Epithelial cell of proximal tubule (primary cell): ENCODE measurements at regions not wholly inside any gene's neighbourhood (a gene's known extent, or its start where the extent isn't known, plus 50 kb on each side); places are given as distances from the start of the nearest gene placed in this dataset.
A peak's percentile ranks its signal among the peaks of the same experiment; 100 is the strongest.

Experiments
- DNase-seq: peaks from one replicate; pipeline ENCODE4 v3.0.0-alpha.2; 2011; ENCODE audit warnings: low read depth
- H3K4me3 ChIP-seq: 2 replicates; pipeline ENCODE4 v1.5.1; 2011; ENCODE audit warnings: low read depth, mild to moderate bottlenecking, low read length
- CTCF ChIP-seq: conservative IDR thresholded peaks from 2 replicates; pipeline ENCODE4 v1.5.1; 2012; ENCODE audit warnings: low read depth, mild to moderate bottlenecking, low read length

GRCh38 chr9:118594428-118594827 is 774.8 kb downstream of the BRINP1 start:
- DNase-seq: no peak
- no peak overlapping the region for H3K4me3 ChIP-seq
- no peak for TF ChIP-seq CTCF

DNA sequence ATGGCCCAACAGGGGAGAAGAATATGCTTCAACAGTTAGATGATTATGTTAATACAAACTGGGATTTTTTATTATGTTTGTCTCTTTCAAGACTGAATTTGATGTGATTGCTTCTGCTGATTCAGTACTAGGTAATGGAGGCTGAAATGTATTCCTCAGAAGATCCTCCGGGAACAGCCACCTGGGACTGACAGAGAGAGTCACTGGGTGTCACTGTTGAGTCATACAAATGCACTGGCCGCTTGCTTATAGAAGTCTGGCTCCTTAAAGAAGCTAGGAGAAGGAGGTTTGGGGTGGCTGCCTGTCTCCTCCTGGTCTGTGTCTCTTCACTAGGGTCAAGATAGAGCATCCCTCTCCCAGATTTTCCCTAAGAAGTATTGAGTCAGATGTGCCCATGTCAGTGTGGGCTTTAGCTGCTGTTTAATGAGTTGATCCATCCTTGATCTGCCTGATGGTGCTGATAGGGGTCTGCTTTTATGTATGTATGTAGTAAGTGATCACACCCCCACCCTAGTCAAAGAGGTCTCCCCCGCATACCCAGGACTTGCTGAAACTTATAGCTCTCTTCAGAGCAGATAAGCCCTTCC is 773.4 kb downstream of the BRINP1 start:
- no peak overlapping the region for H3K4me3 ChIP-seq
- peak; percentile 79 for TF ChIP-seq CTCF
- DNase-seq: no peak

DNA sequence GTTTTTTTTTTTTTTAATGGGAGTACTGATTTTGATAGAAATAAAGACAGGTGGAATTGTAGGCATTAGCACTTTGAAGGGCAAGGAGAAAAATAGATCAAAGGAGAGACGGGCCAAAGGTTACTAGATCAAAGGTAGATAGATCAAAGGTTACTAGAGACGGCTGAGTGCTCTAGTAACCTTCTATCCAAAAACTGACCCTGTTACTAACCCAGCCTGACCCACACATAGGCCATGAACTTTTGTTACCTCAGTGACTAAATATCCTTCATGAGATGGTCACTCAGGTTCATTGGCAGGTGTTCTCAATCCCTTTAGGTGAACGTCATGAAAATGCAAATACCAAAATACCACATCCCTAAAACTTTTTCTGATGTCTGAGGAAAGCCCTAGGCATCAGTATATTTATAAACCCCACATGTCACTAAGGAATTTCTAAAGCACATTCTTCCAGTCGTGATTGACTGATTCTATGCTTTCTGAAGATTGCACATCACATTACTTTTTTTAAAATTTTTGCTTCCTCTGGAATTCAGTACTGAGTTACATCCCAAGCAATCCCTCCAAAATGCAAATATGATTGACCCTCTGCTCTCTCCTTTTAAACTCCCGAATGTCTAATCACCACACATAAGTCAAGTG is 772.7 kb downstream of the BRINP1 start:
- TF ChIP-seq CTCF: no peak
- no peak overlapping the region for H3K4me3 ChIP-seq
- DNase-seq: no peak

GRCh38 chr9:118606668-118607067 is 762.6 kb downstream of the BRINP1 start:
- no peak overlapping the region for H3K4me3 ChIP-seq
- DNase-seq: no peak

DNA sequence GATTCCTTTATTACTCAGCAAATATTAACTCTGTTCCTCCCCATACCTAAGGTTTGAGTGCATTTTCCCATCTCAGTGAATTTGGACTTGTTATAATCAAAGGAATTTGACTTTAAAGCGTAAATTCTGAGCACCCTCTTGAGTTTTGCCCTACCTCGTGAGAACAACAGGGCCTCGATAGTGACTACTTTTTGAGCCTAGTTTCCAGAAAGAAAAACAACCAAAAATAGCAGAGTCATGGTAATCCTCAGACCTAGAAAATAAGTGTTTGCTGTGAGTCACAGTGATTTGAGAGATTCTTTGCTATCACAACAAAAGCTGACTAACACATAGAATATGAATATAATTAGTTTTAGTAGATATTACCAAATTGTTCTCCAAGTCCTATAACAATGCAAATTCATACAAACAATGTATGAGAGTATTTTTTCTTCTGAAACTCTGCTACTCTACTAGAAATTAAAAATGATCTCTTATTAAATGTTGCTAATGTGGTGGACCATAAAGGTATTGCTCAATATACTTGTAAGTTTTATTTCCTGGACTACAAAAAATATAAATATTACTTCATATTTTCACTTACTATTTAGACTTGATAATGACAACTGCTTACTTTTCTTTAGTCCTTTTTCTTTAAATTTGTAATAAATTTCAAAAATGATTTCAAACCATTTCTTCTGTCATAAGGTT is 759.7 kb downstream of the BRINP1 start:
- DNase-seq: peak; percentile 70
- TF ChIP-seq CTCF: no peak
- H3K4me3 ChIP-seq: no peak overlapping the region

More at GRCh38 chr9:118606668-118607067, 762.6 kb downstream of the BRINP1 start:
- no peak for TF ChIP-seq CTCF

DNA sequence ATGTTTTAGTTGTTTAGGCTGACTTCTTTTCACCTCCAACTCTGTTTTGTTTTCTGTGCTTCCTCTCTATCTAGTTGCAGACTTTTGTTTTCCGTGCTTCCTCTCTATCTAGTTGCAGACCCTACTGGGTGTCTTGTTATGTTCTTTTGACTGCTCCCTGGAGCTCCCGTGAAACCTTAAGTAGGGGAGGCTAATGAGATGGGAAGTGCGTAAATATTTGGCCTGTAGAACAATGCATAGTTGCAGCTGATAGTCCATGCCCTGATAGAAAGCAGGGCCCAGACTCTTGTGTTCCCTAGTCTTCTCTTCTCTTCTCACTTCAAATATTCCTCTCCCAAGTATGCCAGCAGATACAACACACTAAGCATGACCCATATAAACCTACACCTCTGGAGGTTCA is 757.0 kb downstream of the BRINP1 start:
- DNase-seq: no peak
- TF ChIP-seq CTCF: no peak
- no peak overlapping the region for H3K4me3 ChIP-seq

- no peak for TF ChIP-seq CTCF
- no peak overlapping the region for H3K4me3 ChIP-seq
- no peak for DNase-seq
These were observed 755.2 kb downstream of the BRINP1 start for GRCh38 chr9:118613996-118614395.
